Astrocyte (in vitro differentiated cells and primary cell): ENCODE measurements at regions not wholly inside any gene's neighbourhood (a gene's known extent, or its start where the extent isn't known, plus 50 kb on each side); places are given as distances from the start of the nearest gene placed in this dataset.

Experiments used
- DNase-seq: peaks from one replicate; pipeline ENCODE4 v3.0.0-alpha.2; 2010; ENCODE audit warnings: low read depth
- FAIRE-seq: peaks from 2 replicates; lab custom pipeline; 2011; peaks lifted over from hg19 to GRCh38; lab: Jason Lieb, UNC
- H2AFZ ChIP-seq: 2 replicates; pipeline ENCODE4 v1.6.0; 2012; ENCODE audit warnings: low read depth, low read length, inconsistent platforms
- H3K27ac ChIP-seq: 2 replicates; pipeline ENCODE4 v1.5.1; 2011; ENCODE audit warnings: low read depth, low read length, inconsistent platforms
- H3K27me3 ChIP-seq: 2 replicates; pipeline ENCODE4 v1.6.0; 2011; ENCODE audit warnings: low read length, inconsistent platforms; ENCODE audit not compliant: insufficient read depth
- H3K36me3 ChIP-seq: 2 replicates; pipeline ENCODE4 v1.5.1; 2011; ENCODE audit warnings: low read length, inconsistent platforms; ENCODE audit not compliant: insufficient read depth
- H3K4me1 ChIP-seq: 2 replicates; pipeline ENCODE4 v1.5.1; 2011; ENCODE audit warnings: low read length, inconsistent platforms; ENCODE audit not compliant: insufficient read depth
- H3K4me2 ChIP-seq: 2 replicates; pipeline ENCODE4 v1.6.0; 2012; ENCODE audit warnings: low read length, inconsistent platforms
- H3K4me3 ChIP-seq: 2 replicates; pipeline ENCODE4 v1.5.1; 2011; ENCODE audit warnings: low read depth, mild to moderate bottlenecking, low read length, inconsistent platforms; ENCODE audit not compliant: insufficient read depth
- H3K79me2 ChIP-seq: 2 replicates; pipeline ENCODE4 v1.6.0; 2012; ENCODE audit warnings: mild to moderate bottlenecking, low read length, inconsistent platforms; ENCODE audit not compliant: insufficient read depth
- H3K9ac ChIP-seq: 2 replicates; pipeline ENCODE4 v1.6.0; 2012; ENCODE audit warnings: mild to moderate bottlenecking, low read length, inconsistent platforms
- H3K9me3 ChIP-seq: 2 replicates; pipeline ENCODE4 v1.5.1; 2012; ENCODE audit warnings: low read depth, mild to moderate bottlenecking, low read length, inconsistent platforms; ENCODE audit not compliant: insufficient read depth
- H4K20me1 ChIP-seq: 2 replicates; pipeline ENCODE4 v1.6.0; 2012; ENCODE audit warnings: low read length, inconsistent platforms; ENCODE audit not compliant: insufficient read depth
- H3K27ac Mint-ChIP-seq: one replicate; pipeline ENCODE4 v1.8.0; 2021; ENCODE audit warnings: mild to moderate bottlenecking, mixed read lengths; ENCODE audit not compliant: unreplicated experiment
- H3K27me3 Mint-ChIP-seq: one replicate; pipeline ENCODE4 v1.8.0; 2021; ENCODE audit warnings: low read depth, mixed read lengths; ENCODE audit not compliant: unreplicated experiment
- H3K36me3 Mint-ChIP-seq: one replicate; pipeline ENCODE4 v1.8.0; 2021; ENCODE audit warnings: low read depth, mixed read lengths; ENCODE audit not compliant: unreplicated experiment
- H3K4me1 Mint-ChIP-seq: one replicate; pipeline ENCODE4 v1.8.0; 2021; ENCODE audit warnings: low read depth, mixed read lengths; ENCODE audit not compliant: unreplicated experiment
- H3K4me3 Mint-ChIP-seq: one replicate; pipeline ENCODE4 v1.8.0; 2021; ENCODE audit warnings: mild to moderate bottlenecking, moderate library complexity, mixed read lengths; ENCODE audit not compliant: unreplicated experiment
- H3K9me3 Mint-ChIP-seq: one replicate; pipeline ENCODE4 v1.8.0; 2021; ENCODE audit warnings: mild to moderate bottlenecking, mixed read lengths; ENCODE audit not compliant: unreplicated experiment
- CTCF ChIP-seq: IDR thresholded peaks from 2 replicates; pipeline ENCODE4 v1.5.1; 2011; ENCODE audit warnings: low read depth, mild to moderate bottlenecking, inconsistent platforms, low read length, moderate library complexity; ENCODE audit not compliant: insufficient read depth
- EZH2 ChIP-seq: IDR thresholded peaks from 2 replicates; pipeline ENCODE4 v1.6.1; 2012; ENCODE audit warnings: mild to moderate bottlenecking, low read length, inconsistent platforms; ENCODE audit not compliant: insufficient read depth

- Histone ChIP-seq H3K27ac (no peak overlapping the region), H3K4me2 (no peak overlapping the region), H3K36me3 (no peaks in the 10 kb centered on the region), H3K27me3 (no peaks in the 10 kb centered on the region), H3K9me3 (no peaks in the 10 kb centered on the region), H3K79me2 (no peaks in the 10 kb centered on the region), H3K4me3 (no peak overlapping the region), H3K4me1 (no peaks in the 10 kb centered on the region), H4K20me1 (no peaks in the 10 kb centered on the region), H3K9ac (no peak overlapping the region), H2AFZ (no peak overlapping the region)
- Mint-ChIP-seq H3K27ac (no peak overlapping the region), H3K4me3 (no peak overlapping the region), H3K9me3 (peaks cover 5% of the 10 kb centered on the region), H3K36me3 (peaks cover 2% of the 10 kb centered on the region), H3K4me1 (no peaks in the 10 kb centered on the region), H3K27me3 (no peaks in the 10 kb centered on the region)
- no peak for TF ChIP-seq CTCF
- no peak for TF ChIP-seq EZH2
- no peak for FAIRE-seq
- no peak for DNase-seq
These were observed 125.1 kb upstream of the FRG1 start for GRCh38 chr4:189815404-189816192.

- H3K27ac Mint-ChIP-seq = no peak overlapping the region
- no peak overlapping the region for H3K4me3 Mint-ChIP-seq
- H2AFZ ChIP-seq = no peak overlapping the region
- H3K36me3 Mint-ChIP-seq = no peaks in the 10 kb centered on the region
- no peak overlapping the region for H3K27ac ChIP-seq
- TF ChIP-seq EZH2 = no peak
- TF ChIP-seq CTCF = no peak
- no peaks in the 10 kb centered on the region for H3K4me1 ChIP-seq
- H3K4me3 ChIP-seq = no peak overlapping the region
- no peaks in the 10 kb centered on the region for H3K9me3 Mint-ChIP-seq
- peaks cover 3% of the 10 kb centered on the region for H3K4me1 Mint-ChIP-seq
- H4K20me1 ChIP-seq = no peaks in the 10 kb centered on the region
- H3K36me3 ChIP-seq = no peaks in the 10 kb centered on the region
- no peak for FAIRE-seq
- no peaks in the 10 kb centered on the region for H3K79me2 ChIP-seq
- peaks cover 10% of the 10 kb centered on the region for H3K9me3 ChIP-seq
- H3K27me3 ChIP-seq = no peaks in the 10 kb centered on the region
- H3K9ac ChIP-seq = no peak overlapping the region
- H3K27me3 Mint-ChIP-seq = no peaks in the 10 kb centered on the region
- H3K4me2 ChIP-seq = no peak overlapping the region
- DNase-seq = no peak
These were observed 118.3 kb upstream of the FRG1 start for GRCh38 chr4:189822326-189822725.

- Histone ChIP-seq H3K36me3 (no peaks in the 10 kb centered on the region), H2AFZ (no peak overlapping the region), H3K4me3 (no peak overlapping the region), H3K27me3 (no peaks in the 10 kb centered on the region), H3K27ac (no peak overlapping the region), H3K79me2 (no peaks in the 10 kb centered on the region), H3K9me3 (peaks cover 10% of the 10 kb centered on the region), H3K4me2 (no peak overlapping the region), H3K4me1 (no peaks in the 10 kb centered on the region), H3K9ac (no peak overlapping the region), H4K20me1 (no peaks in the 10 kb centered on the region)
- Mint-ChIP-seq H3K36me3 (no peaks in the 10 kb centered on the region), H3K4me3 (no peak overlapping the region), H3K9me3 (peaks cover 2% of the 10 kb centered on the region), H3K27ac (no peak overlapping the region), H3K4me1 (peaks cover 6% of the 10 kb centered on the region), H3K27me3 (no peaks in the 10 kb centered on the region)
- TF ChIP-seq CTCF (no peak), EZH2 (no peak)
- DNase-seq = no peak
- FAIRE-seq = no peak
These were observed 117.1 kb upstream of the FRG1 start for GRCh38 chr4:189823591-189823990.
